ENCODE measurements at regions not wholly inside any gene's neighbourhood (a gene's known extent, or its start where the extent isn't known, plus 50 kb on each side); places are given as distances from the start of the nearest gene placed in this dataset.
"Not testable (repeated sequence)": the region's sequence is repeated elsewhere in the genome, so short reads cannot be mapped to it uniquely, and the experiment has no call there.

DNA sequence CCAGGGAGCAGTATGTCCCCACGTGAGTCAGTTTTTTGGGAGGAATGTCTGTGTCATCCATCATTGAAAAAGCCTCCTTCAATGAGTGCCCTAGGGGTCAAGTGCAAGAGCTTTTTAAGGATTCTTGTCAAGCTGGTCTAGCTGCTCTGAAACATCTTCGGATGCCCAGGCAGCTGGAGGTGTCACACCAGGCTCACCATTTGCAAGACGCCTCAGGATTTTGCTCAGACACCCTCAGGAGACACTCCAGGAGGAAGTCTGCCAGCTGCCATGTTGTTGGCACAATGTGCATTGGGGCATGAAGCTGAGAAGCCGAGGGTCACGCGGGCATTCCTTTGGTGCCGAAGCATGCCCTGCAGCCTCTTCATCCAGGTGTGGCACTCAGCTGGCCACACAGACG lies 111.1 kb upstream of the S1PR3 start:
- H3K4me1 Mint-ChIP-seq (ENCODE audit: low read depth): peaks cover 10% of the 10 kb centered on the region
- no peak overlapping the region for H3K4me3 Mint-ChIP-seq
- no peak for ATAC-seq (replicated peaks in 1 of 2)
- peaks cover 7% of the 10 kb centered on the region for H3K27me3 Mint-ChIP-seq (ENCODE audit: low read depth)
- DNase-seq: no peak
- no peak overlapping the region for H3K27ac Mint-ChIP-seq
- peaks cover 3 to 4% of the 10 kb centered on the region in 2 donors for H3K36me3 Mint-ChIP-seq (ENCODE audit: insufficient read depth in 2 of 2)
- H3K9me3 Mint-ChIP-seq: peaks cover 2 to 10% of the 10 kb centered on the region in 2 donors

DNA sequence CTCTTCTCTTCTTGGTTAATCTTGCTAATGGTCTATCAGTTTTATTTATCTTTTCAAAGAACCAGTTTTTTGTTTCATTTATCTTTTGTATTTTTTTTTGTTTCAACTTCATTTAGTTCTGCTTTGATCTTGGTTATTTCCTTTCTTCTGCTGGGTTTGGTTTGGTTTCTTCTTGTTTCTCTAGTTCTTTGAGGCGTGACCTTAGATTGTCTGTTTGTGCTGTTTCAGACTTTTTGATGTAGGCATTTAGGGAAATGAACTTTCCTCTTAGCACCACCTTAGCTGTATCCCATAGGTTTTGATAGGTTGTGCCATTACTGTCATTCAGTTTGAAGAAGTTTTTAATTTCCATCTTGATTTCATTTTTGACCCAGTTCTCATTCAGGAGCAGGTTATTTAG lies 107.0 kb upstream of the S1PR3 start:
- not testable (repeated sequence) for H3K36me3 Mint-ChIP-seq (ENCODE audit: insufficient read depth in 2 of 2); DNase-seq; H3K4me3 Mint-ChIP-seq

DNA sequence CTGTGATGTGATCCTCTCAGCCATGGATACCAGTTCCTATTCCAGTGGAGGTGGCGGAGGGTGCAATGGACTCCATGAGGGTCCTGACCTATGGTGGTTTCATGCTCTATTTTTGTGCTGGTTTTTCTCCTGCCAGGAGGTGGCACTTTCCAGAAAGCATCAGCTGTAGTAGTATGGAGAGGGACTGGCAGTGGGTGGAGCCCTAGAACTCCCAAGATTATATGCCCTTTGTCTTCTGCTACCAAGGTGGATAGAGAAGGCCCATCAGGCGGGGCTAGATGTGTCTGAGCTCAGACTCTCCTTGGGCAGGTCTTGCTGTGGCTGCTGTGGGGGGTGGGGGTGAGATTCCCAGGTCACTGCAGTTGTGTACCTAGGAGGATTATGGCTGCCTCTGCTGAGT lies 104.5 kb upstream of the S1PR3 start:
- H3K27ac Mint-ChIP-seq; H3K36me3 Mint-ChIP-seq (ENCODE audit: insufficient read depth in 2 of 2); DNase-seq; ATAC-seq (replicated peaks in 1 of 2); H3K4me3 Mint-ChIP-seq: not testable (repeated sequence)
- Mint-ChIP-seq H3K27me3 (ENCODE audit: low read depth) (peaks cover 14% of the 10 kb centered on the region), H3K9me3 (peaks cover 2 to 11% of the 10 kb centered on the region in 2 donors), H3K4me1 (ENCODE audit: low read depth) (peaks cover 19% of the 10 kb centered on the region)

More for the DNA sequence above, 107.0 kb upstream of the S1PR3 start:
- ATAC-seq (replicated peaks in 1 of 2); H3K27ac Mint-ChIP-seq: not testable (repeated sequence)
- H3K9me3 Mint-ChIP-seq: peaks cover 2 to 12% of the 10 kb centered on the region in 2 donors
- peaks cover 11% of the 10 kb centered on the region for H3K4me1 Mint-ChIP-seq (ENCODE audit: low read depth)
- peaks cover 12% of the 10 kb centered on the region for H3K27me3 Mint-ChIP-seq (ENCODE audit: low read depth)

DNA sequence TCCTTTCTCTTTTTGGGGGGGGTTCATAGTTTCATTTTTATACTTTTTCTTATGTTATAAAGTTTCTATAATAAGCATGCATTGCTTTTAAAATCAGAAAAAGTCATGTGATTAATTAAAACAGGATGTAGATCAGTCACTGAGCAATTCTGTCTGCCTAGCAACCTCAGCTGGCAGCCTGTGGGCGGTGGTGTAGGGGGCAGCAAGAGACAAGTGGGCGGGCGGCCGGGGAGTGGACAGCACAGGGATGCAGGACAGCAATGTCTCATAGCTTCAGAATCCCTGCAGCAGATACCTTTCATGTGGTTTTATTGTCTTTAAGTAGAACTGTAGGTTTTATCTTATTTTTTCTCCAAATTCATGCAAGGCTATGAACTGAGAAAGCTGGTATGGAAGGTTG lies 101.9 kb upstream of the S1PR3 start:
- Mint-ChIP-seq H3K27ac (no peak overlapping the region), H3K36me3 (ENCODE audit: insufficient read depth in 2 of 2) (no peaks in the 10 kb centered on the region), H3K9me3 (peaks cover 0 to 3% of the 10 kb centered on the region in 2 donors), H3K27me3 (ENCODE audit: low read depth) (peaks cover 29% of the 10 kb centered on the region), H3K4me3 (no peak overlapping the region), H3K4me1 (ENCODE audit: low read depth) (peaks cover 18% of the 10 kb centered on the region)
- no peak for ATAC-seq (replicated peaks in 1 of 2)
- DNase-seq: no peak

DNA sequence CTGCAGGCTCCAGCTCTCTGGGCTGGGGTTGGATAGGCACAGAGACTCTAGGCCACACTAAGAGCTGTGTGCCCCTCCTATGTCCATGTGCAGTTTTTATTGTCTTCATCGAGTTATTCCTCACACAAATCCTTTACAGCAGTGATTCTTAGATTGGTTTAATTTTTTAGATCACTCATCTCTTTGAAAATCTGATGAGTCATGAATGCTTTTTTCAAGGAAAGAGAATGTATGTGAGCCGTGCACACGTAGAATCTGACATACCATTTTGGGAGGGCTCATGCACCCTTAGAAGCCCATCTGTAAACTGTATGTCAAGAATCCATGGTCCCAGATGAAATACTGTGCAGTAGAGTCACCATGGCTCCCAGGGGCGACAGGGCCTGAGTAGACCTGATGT lies 100.7 kb upstream of the S1PR3 start:
- ATAC-seq (replicated peaks in 1 of 2): no peak
- Mint-ChIP-seq H3K4me3 (no peak overlapping the region), H3K9me3 (peaks cover 0 to 3% of the 10 kb centered on the region in 2 donors)

DNA sequence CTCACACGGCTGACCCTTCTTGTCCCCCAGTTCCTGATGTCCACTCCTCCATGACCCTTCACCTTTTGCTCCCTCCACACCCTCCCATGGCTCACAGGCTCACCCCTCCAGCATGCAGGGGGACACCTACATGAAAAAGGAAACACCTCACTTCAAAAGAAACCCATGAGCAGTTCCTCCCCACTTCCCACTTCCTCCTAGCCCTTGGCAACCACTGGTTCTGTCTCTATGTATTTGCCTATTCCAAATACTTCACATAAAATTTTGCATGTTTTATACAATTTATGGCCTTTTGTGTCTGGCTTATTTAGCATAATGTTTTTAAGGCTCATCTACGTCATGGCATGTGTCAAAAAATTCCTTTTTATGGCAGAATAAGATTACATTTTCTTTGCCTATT lies 100.2 kb upstream of the S1PR3 start:
- no peaks in the 10 kb centered on the region for H3K36me3 Mint-ChIP-seq (ENCODE audit: insufficient read depth in 2 of 2)
- peaks cover 32% of the 10 kb centered on the region for H3K27me3 Mint-ChIP-seq (ENCODE audit: low read depth)
- DNase-seq: no peak
- peaks cover 9% of the 10 kb centered on the region for H3K4me1 Mint-ChIP-seq (ENCODE audit: low read depth)
- no peak overlapping the region for H3K4me3 Mint-ChIP-seq
- H3K27ac Mint-ChIP-seq: no peak overlapping the region
- peaks cover 0 to 3% of the 10 kb centered on the region in 2 donors for H3K9me3 Mint-ChIP-seq
- no peak for ATAC-seq (replicated peaks in 1 of 2)

More for the DNA sequence above, 100.7 kb upstream of the S1PR3 start:
- no peak for DNase-seq
- peaks cover 9% of the 10 kb centered on the region for H3K4me1 Mint-ChIP-seq (ENCODE audit: low read depth)
- no peaks in the 10 kb centered on the region for H3K36me3 Mint-ChIP-seq (ENCODE audit: insufficient read depth in 2 of 2)
- H3K27ac Mint-ChIP-seq: no peak overlapping the region
- peaks cover 33% of the 10 kb centered on the region for H3K27me3 Mint-ChIP-seq (ENCODE audit: low read depth)

DNA sequence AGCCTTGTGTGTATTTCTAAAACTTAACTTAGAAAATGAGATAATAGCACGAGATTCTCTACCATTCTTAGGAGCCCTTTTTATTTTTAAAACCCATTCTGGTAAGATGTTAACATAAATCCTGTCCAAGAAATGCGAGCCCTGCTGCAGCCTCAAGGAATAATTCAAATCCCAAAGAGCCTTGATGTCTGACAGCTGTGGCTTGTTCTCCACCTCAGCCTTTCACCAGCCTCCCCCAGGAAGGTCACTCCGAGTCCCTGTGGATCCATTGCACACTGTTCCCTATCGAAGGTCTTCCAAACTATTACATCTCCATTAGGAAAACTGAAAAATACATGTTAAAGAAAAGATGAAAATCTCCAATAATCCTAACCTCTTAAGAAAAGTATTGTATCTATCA lies 98.5 kb upstream of the S1PR3 start:
- peaks cover 33% of the 10 kb centered on the region for H3K27me3 Mint-ChIP-seq (ENCODE audit: low read depth)
- ATAC-seq (replicated peaks in 1 of 2): no peak
- peaks cover 9% of the 10 kb centered on the region for H3K4me1 Mint-ChIP-seq (ENCODE audit: low read depth)
- H3K27ac Mint-ChIP-seq: no peak overlapping the region
- no peaks in the 10 kb centered on the region for H3K36me3 Mint-ChIP-seq (ENCODE audit: insufficient read depth in 2 of 2)
- no peaks in the 10 kb centered on the region for H3K9me3 Mint-ChIP-seq
- no peak overlapping the region for H3K4me3 Mint-ChIP-seq
- no peak for DNase-seq

DNA sequence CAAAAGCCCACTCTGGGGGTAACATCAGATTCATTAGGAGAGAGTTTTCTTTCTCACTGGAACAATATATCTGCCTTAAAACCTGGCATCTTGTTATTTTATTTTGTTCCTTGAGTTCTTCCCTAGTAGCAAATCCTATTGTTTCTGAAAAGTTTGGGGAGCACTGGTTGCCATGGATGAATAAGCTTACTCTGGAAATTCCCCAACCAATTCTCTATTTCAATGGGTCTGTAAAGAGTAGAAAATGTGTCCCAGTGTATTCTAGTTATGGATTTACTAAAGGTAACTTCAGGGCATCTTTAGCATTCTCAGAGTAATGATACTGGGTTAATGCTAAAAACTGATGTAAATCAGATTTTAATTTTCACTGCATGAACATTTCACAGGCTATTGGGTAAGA lies 94.2 kb upstream of the S1PR3 start:
- no peaks in the 10 kb centered on the region for H3K9me3 Mint-ChIP-seq
- H3K4me1 Mint-ChIP-seq (ENCODE audit: low read depth): no peaks in the 10 kb centered on the region
- peaks cover 45% of the 10 kb centered on the region for H3K27me3 Mint-ChIP-seq (ENCODE audit: low read depth)
- DNase-seq (no peak), ATAC-seq (replicated peaks in 1 of 2) (no peak)
- H3K27ac Mint-ChIP-seq: no peak overlapping the region
- H3K36me3 Mint-ChIP-seq (ENCODE audit: insufficient read depth in 2 of 2): no peaks in the 10 kb centered on the region
- H3K4me3 Mint-ChIP-seq: no peak overlapping the region

DNA sequence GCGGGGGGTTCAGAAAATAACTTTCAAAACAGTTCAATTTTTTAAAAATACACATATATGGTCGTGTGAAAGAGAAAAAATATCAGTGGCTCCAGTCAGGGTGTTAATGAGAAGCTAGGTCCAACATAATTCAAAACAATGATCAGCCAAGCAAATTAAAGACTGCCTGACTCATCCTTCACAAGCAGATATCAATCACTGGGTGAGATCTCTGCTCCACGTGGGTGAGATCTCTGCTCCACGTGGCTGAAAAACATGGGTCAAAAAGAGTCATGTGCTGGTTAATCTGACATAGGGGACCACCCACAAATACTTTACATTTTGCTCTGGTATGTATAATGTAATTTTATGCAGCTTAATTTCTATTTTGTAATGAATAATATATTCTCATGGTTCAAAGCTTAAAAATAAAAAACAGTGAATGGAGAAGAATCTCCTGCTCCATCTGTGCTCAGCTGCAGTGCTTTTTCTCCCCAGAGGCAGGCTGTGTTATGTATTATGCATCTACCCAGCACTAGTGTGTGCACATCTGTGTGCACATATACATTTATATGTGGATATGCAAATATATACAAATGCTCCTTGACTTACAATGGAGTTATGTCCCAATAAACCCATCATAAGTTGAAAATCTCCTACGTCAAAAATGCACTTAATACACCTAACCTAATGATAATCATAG lies 93.1 kb upstream of the S1PR3 start:
- Mint-ChIP-seq H3K9me3 (no peaks in the 10 kb centered on the region), H3K36me3 (ENCODE audit: insufficient read depth in 2 of 2) (no peaks in the 10 kb centered on the region), H3K4me1 (ENCODE audit: low read depth) (no peaks in the 10 kb centered on the region), H3K4me3 (no peak overlapping the region), H3K27ac (no peak overlapping the region), H3K27me3 (ENCODE audit: low read depth) (peaks cover 38% of the 10 kb centered on the region)
- DNase-seq (no peak), ATAC-seq (replicated peaks in 1 of 2) (no peak)

DNA sequence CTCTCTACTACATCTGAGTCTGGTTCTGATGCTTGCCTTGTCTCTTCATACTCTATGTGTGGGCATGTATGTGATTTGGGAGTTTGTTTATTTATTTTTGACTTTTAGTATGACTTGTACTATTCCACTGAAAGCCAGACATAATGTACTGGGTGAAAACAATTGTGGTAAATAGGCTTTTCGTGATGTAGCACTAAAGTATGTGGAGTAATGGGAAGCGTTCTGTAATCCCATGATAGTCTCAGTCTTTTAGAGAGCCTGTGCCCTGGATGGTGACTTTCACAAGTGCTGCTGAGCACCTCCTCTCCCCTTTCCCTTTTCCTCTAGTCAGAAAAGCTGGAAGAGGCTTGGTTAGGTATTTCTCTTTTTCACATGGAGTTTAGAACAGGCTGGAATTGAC lies 85.8 kb upstream of the S1PR3 start:
- DNase-seq: no peak
- no peak overlapping the region for H3K4me3 Mint-ChIP-seq
- peaks cover 4 to 6% of the 10 kb centered on the region in 2 donors for H3K36me3 Mint-ChIP-seq (ENCODE audit: insufficient read depth in 2 of 2)

DNA sequence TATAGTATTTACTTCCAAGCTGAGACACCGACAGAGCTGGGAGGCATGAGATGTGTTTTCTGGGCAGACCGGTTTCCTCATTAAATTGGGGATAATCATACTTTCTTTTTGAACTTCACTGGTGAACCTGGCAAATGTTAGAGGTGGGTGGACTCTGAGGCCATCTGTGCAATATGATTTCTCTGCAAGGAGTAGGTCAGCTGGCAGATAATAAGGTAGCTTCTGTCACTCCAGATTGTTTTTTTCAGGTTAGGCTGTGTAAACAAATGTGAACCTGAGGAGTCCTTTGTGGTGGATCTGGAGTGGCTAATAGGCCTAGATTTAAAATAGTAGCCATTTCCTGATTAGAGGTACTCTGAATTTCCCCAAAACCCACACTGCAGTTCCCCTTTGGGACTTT lies 75.4 kb upstream of the S1PR3 start:
- DNase-seq (no peak), ATAC-seq (replicated peaks in 1 of 2) (no peak)
- Mint-ChIP-seq H3K9me3 (peaks cover 9% of the 10 kb centered on the region in 2 donors), H3K4me3 (no peak overlapping the region), H3K4me1 (ENCODE audit: low read depth) (peaks cover 5% of the 10 kb centered on the region), H3K27me3 (ENCODE audit: low read depth) (peaks cover 27% of the 10 kb centered on the region), H3K27ac (no peak overlapping the region), H3K36me3 (ENCODE audit: insufficient read depth in 2 of 2) (peaks cover 10 to 11% of the 10 kb centered on the region in 2 donors)

More for the DNA sequence above, 85.8 kb upstream of the S1PR3 start:
- no peak for ATAC-seq (replicated peaks in 1 of 2)
- Mint-ChIP-seq H3K9me3 (peaks cover 7 to 12% of the 10 kb centered on the region in 2 donors), H3K27ac (no peak overlapping the region), H3K4me1 (ENCODE audit: low read depth) (no peaks in the 10 kb centered on the region), H3K27me3 (ENCODE audit: low read depth) (peaks cover 25% of the 10 kb centered on the region)

DNA sequence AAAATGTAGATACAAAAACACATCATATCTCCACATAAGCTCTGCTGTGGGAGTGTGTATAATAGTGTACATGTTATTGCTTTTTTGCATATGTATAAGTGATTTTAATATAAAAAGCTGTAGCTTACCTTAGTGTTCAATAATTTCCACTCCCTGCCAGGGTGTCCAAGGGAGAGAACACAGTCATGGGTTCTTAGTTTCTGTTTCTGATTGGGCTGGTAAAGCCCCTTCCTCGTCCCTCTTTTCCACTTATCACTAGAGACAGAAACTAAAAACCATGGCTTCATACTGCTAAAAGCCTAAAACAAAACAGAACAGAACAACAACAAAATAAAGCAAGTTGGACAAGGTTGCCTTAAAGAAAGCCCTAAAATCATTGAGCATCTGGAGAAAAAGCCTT lies 74.4 kb upstream of the S1PR3 start:
- no peak overlapping the region for H3K27ac Mint-ChIP-seq
- peaks cover 10 to 11% of the 10 kb centered on the region in 2 donors for H3K36me3 Mint-ChIP-seq (ENCODE audit: insufficient read depth in 2 of 2)
- no peak for DNase-seq
- H3K27me3 Mint-ChIP-seq (ENCODE audit: low read depth): peaks cover 33% of the 10 kb centered on the region
- peaks cover 9% of the 10 kb centered on the region in 2 donors for H3K9me3 Mint-ChIP-seq
- no peak overlapping the region for H3K4me3 Mint-ChIP-seq
- no peak for ATAC-seq (replicated peaks in 1 of 2)
- H3K4me1 Mint-ChIP-seq (ENCODE audit: low read depth): peaks cover 12% of the 10 kb centered on the region

DNA sequence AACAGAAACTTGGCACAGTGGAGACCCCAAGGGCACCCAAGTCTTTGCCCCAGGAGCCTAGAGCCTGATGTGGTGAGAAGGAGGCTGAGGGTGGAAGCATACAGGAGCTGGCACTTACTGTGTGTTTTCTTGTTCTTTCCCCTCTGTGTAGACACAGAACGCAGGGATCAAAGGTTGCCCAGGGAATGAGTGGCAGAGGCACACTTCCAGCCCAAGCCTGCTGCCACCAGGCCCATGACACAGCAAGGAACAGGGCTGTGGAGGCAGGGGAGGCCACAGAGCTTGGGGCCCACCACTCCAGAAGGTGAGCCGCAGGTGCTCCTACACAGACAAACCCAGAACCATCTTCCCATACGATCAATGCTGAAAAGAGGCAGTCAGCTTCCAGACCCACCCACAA lies 73.9 kb upstream of the S1PR3 start:
- H3K27ac Mint-ChIP-seq: no peak overlapping the region
- no peak for ATAC-seq (replicated peaks in 1 of 2)
- peaks cover 17% of the 10 kb centered on the region for H3K4me1 Mint-ChIP-seq (ENCODE audit: low read depth)

DNA sequence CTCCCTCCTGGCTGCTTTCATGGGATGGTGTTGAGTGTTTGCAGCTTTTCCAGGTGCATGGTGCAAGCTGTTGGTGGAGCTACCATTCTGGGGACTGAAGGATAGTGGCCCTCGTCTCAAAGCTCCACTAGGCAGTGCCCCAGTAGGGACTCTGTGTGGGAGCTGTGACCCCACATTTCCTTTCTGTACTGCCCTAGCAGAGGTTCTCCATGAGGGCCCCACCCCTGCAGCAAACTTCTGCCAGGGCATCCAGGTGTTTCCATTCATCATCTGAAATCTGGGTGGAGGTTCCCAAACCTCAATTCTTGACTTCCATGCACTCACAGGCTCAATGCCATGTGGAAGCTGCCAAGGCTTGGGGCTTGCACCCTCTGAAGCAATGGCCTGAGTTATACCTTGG lies 72.7 kb upstream of the S1PR3 start:
- peaks cover 10 to 11% of the 10 kb centered on the region in 2 donors for H3K36me3 Mint-ChIP-seq (ENCODE audit: insufficient read depth in 2 of 2)
- H3K4me1 Mint-ChIP-seq (ENCODE audit: low read depth): peaks cover 28% of the 10 kb centered on the region
- not testable (repeated sequence) for H3K9me3 Mint-ChIP-seq; H3K4me3 Mint-ChIP-seq; ATAC-seq (replicated peaks in 1 of 2); H3K27ac Mint-ChIP-seq; DNase-seq
- peaks cover 45% of the 10 kb centered on the region for H3K27me3 Mint-ChIP-seq (ENCODE audit: low read depth)

More for the DNA sequence above, 73.9 kb upstream of the S1PR3 start:
- peaks cover 10 to 11% of the 10 kb centered on the region in 2 donors for H3K36me3 Mint-ChIP-seq (ENCODE audit: insufficient read depth in 2 of 2)
- DNase-seq: no peak
- H3K4me3 Mint-ChIP-seq: no peak overlapping the region
- peaks cover 9% of the 10 kb centered on the region in 2 donors for H3K9me3 Mint-ChIP-seq
- H3K27me3 Mint-ChIP-seq (ENCODE audit: low read depth): peaks cover 38% of the 10 kb centered on the region
